ENCODE measurements at regions not wholly inside any gene's neighbourhood (a gene's known extent, or its start where the extent isn't known, plus 50 kb on each side); places are given as distances from the start of the nearest gene placed in this dataset.

GRCh38 chr4:187042251-187042650, 318.6 kb upstream of the FAT1 start:
- no peak for DNase-seq
- H3K4me1 Mint-ChIP-seq, result no peaks in the 10 kb centered on the region
- no peaks in the 10 kb centered on the region for H3K27me3 Mint-ChIP-seq
- no peak overlapping the region for H3K27ac Mint-ChIP-seq
- no peak overlapping the region for H3K4me3 Mint-ChIP-seq
- peaks cover 3% of the 10 kb centered on the region for H3K9me3 Mint-ChIP-seq
- no peaks in the 10 kb centered on the region for H3K36me3 Mint-ChIP-seq

- H3K36me3 Mint-ChIP-seq, result no peaks in the 10 kb centered on the region
- H3K4me3 Mint-ChIP-seq, result no peak overlapping the region
- no peak for DNase-seq
- H3K4me1 Mint-ChIP-seq, result no peaks in the 10 kb centered on the region
- H3K27me3 Mint-ChIP-seq, result no peaks in the 10 kb centered on the region
- H3K9me3 Mint-ChIP-seq, result peaks cover 3% of the 10 kb centered on the region
- no peak overlapping the region for H3K27ac Mint-ChIP-seq
These were observed 322.8 kb upstream of the FAT1 start for GRCh38 chr4:187046471-187046870.

GRCh38 chr4:187059021-187059420, 335.4 kb upstream of the FAT1 start:
- peaks cover 1% of the 10 kb centered on the region for H3K9me3 Mint-ChIP-seq
- H3K4me1 Mint-ChIP-seq, result no peaks in the 10 kb centered on the region
- no peaks in the 10 kb centered on the region for H3K36me3 Mint-ChIP-seq
- H3K27ac Mint-ChIP-seq, result no peak overlapping the region
- no peak overlapping the region for H3K4me3 Mint-ChIP-seq
- H3K27me3 Mint-ChIP-seq, result no peaks in the 10 kb centered on the region
- DNase-seq, result no peak

- Mint-ChIP-seq H3K4me3 (no peak overlapping the region), H3K36me3 (no peaks in the 10 kb centered on the region), H3K27ac (no peak overlapping the region), H3K9me3 (peaks cover 1% of the 10 kb centered on the region), H3K27me3 (no peaks in the 10 kb centered on the region), H3K4me1 (no peaks in the 10 kb centered on the region)
- DNase-seq, result no peak
These were observed 336.2 kb upstream of the FAT1 start for GRCh38 chr4:187059895-187060294.

GRCh38 chr4:187060551-187060950, 336.9 kb upstream of the FAT1 start:
- no peaks in the 10 kb centered on the region for H3K27me3 Mint-ChIP-seq
- H3K36me3 Mint-ChIP-seq, result no peaks in the 10 kb centered on the region
- DNase-seq, result no peak
- no peak overlapping the region for H3K4me3 Mint-ChIP-seq
- peaks cover 1% of the 10 kb centered on the region for H3K9me3 Mint-ChIP-seq
- H3K27ac Mint-ChIP-seq, result no peak overlapping the region
- H3K4me1 Mint-ChIP-seq, result no peaks in the 10 kb centered on the region

- DNase-seq, result no peak
- H3K27me3 Mint-ChIP-seq, result no peaks in the 10 kb centered on the region
- no peak overlapping the region for H3K4me3 Mint-ChIP-seq
- no peak overlapping the region for H3K27ac Mint-ChIP-seq
- H3K36me3 Mint-ChIP-seq, result no peaks in the 10 kb centered on the region
- H3K9me3 Mint-ChIP-seq, result peaks cover 1% of the 10 kb centered on the region
- no peaks in the 10 kb centered on the region for H3K4me1 Mint-ChIP-seq
These were observed 339.6 kb upstream of the FAT1 start for GRCh38 chr4:187063251-187063650.

- no peak overlapping the region for H3K4me3 Mint-ChIP-seq
- no peaks in the 10 kb centered on the region for H3K4me1 Mint-ChIP-seq
- peaks cover 1% of the 10 kb centered on the region for H3K9me3 Mint-ChIP-seq
- H3K36me3 Mint-ChIP-seq, result no peaks in the 10 kb centered on the region
- DNase-seq, result no peak
- H3K27ac Mint-ChIP-seq, result no peak overlapping the region
- no peaks in the 10 kb centered on the region for H3K27me3 Mint-ChIP-seq
These were observed 340.4 kb upstream of the FAT1 start for GRCh38 chr4:187064033-187064432.

GRCh38 chr4:187065396-187065795, 341.7 kb upstream of the FAT1 start:
- H3K4me1 Mint-ChIP-seq, result no peaks in the 10 kb centered on the region
- H3K4me3 Mint-ChIP-seq, result no peak overlapping the region
- H3K27ac Mint-ChIP-seq, result no peak overlapping the region
- DNase-seq, result no peak
- no peaks in the 10 kb centered on the region for H3K27me3 Mint-ChIP-seq
- H3K36me3 Mint-ChIP-seq, result no peaks in the 10 kb centered on the region
- H3K9me3 Mint-ChIP-seq, result no peaks in the 10 kb centered on the region

- DNase-seq, result no peak
- Mint-ChIP-seq H3K4me3 (no peak overlapping the region), H3K4me1 (no peaks in the 10 kb centered on the region), H3K9me3 (no peaks in the 10 kb centered on the region), H3K27ac (no peak overlapping the region), H3K27me3 (no peaks in the 10 kb centered on the region), H3K36me3 (no peaks in the 10 kb centered on the region)
These were observed 342.1 kb upstream of the FAT1 start for GRCh38 chr4:187065806-187066205.

GRCh38 chr4:187069398-187069797, 345.7 kb upstream of the FAT1 start:
- Mint-ChIP-seq H3K36me3 (no peaks in the 10 kb centered on the region), H3K27ac (no peak overlapping the region), H3K4me3 (no peak overlapping the region), H3K27me3 (no peaks in the 10 kb centered on the region), H3K4me1 (no peaks in the 10 kb centered on the region), H3K9me3 (peaks cover 1% of the 10 kb centered on the region)
- no peak for DNase-seq

GRCh38 chr4:187070158-187070557, 346.5 kb upstream of the FAT1 start:
- DNase-seq, result no peak
- Mint-ChIP-seq H3K4me3 (no peak overlapping the region), H3K27me3 (no peaks in the 10 kb centered on the region), H3K27ac (no peak overlapping the region), H3K36me3 (no peaks in the 10 kb centered on the region), H3K9me3 (peaks cover 1% of the 10 kb centered on the region), H3K4me1 (no peaks in the 10 kb centered on the region)

GRCh38 chr4:187070740-187071139, 347.1 kb upstream of the FAT1 start:
- no peak for DNase-seq
- Mint-ChIP-seq H3K27ac (no peak overlapping the region), H3K9me3 (peaks cover 1% of the 10 kb centered on the region), H3K36me3 (no peaks in the 10 kb centered on the region), H3K27me3 (no peaks in the 10 kb centered on the region), H3K4me3 (no peak overlapping the region), H3K4me1 (no peaks in the 10 kb centered on the region)

GRCh38 chr4:187071946-187072600, 348.4 kb upstream of the FAT1 start:
- Mint-ChIP-seq H3K4me1 (no peaks in the 10 kb centered on the region), H3K27me3 (no peaks in the 10 kb centered on the region), H3K27ac (no peak overlapping the region), H3K4me3 (no peak overlapping the region), H3K9me3 (peaks cover 1% of the 10 kb centered on the region), H3K36me3 (no peaks in the 10 kb centered on the region)
- no peak for DNase-seq

- H3K4me3 Mint-ChIP-seq, result no peak overlapping the region
- no peak for DNase-seq
- no peaks in the 10 kb centered on the region for H3K27me3 Mint-ChIP-seq
- H3K36me3 Mint-ChIP-seq, result no peaks in the 10 kb centered on the region
- peaks cover 1% of the 10 kb centered on the region for H3K9me3 Mint-ChIP-seq
- no peaks in the 10 kb centered on the region for H3K4me1 Mint-ChIP-seq
- H3K27ac Mint-ChIP-seq, result no peak overlapping the region
These were observed 350.2 kb upstream of the FAT1 start for GRCh38 chr4:187073820-187074219.

- Mint-ChIP-seq H3K9me3 (peaks cover 1% of the 10 kb centered on the region), H3K27ac (no peak overlapping the region), H3K36me3 (no peaks in the 10 kb centered on the region)
These were observed 351.9 kb upstream of the FAT1 start for GRCh38 chr4:187075514-187075913.

GRCh38 chr4:187077744-187078401, 354.2 kb upstream of the FAT1 start:
- no peaks in the 10 kb centered on the region for H3K36me3 Mint-ChIP-seq
- H3K27ac Mint-ChIP-seq, result no peak overlapping the region
- H3K4me3 Mint-ChIP-seq, result no peak overlapping the region
- H3K27me3 Mint-ChIP-seq, result no peaks in the 10 kb centered on the region
- peaks cover 1% of the 10 kb centered on the region for H3K9me3 Mint-ChIP-seq
- no peak for DNase-seq
- no peaks in the 10 kb centered on the region for H3K4me1 Mint-ChIP-seq

More at GRCh38 chr4:187075514-187075913, 351.9 kb upstream of the FAT1 start:
- Mint-ChIP-seq H3K4me1 (no peaks in the 10 kb centered on the region), H3K27me3 (no peaks in the 10 kb centered on the region), H3K4me3 (no peak overlapping the region)
- no peak for DNase-seq
